PC-3 (cell line): ENCODE measurements at regions not wholly inside any gene's neighbourhood (a gene's known extent, or its start where the extent isn't known, plus 50 kb on each side); places are given as distances from the start of the nearest gene placed in this dataset.

Source experiments
- ATAC-seq: fragments of 200-7000 bp; cut with Tn5 transposase; 2 replicates; pipeline ENCODE4 v1.9.1; 2020; ENCODE audit warnings: mild to moderate bottlenecking, moderate library complexity
- BruUV-seq: library from RNA; stranded (reverse); fragments of 400-500 nt; replicated peaks from 2 replicates; lab custom pipeline; 2021; lab: Mats Ljungman, UMichigan
- CTCF ChIA-PET: fragments of 300-600 bp; sonication (Branson Sonifier 250); formaldehyde crosslinking; loops from one replicate; lab custom pipeline; 2022; ENCODE audit warnings: antibody characterized with exemption; lab: Charles Lee
- POLR2A ChIA-PET: fragments of 300-600 bp; sonication (Branson Sonifier 250); formaldehyde crosslinking; loops from one replicate; lab custom pipeline; 2022; ENCODE audit warnings: antibody characterized with exemption; ENCODE audit not compliant: unreplicated experiment; lab: Charles Lee
- DNase-seq: peaks from one replicate; pipeline ENCODE4 v3.0.0-alpha.2; 2015
- H2AFZ ChIP-seq: fragments of 300-600 bp; sonication (generic); 2 replicates; pipeline ENCODE4 v1.6.0; 2016; ENCODE audit warnings: antibody characterized with exemption, low read length
- H3F3A ChIP-seq: fragments of 300-600 bp; sonication (generic); one replicate; pipeline ENCODE4 v1.6.0; 2017; ENCODE audit warnings: antibody characterized with exemption, low read length, control low read depth, mild to moderate bottlenecking; ENCODE audit not compliant: unreplicated experiment
- H3K27ac ChIP-seq: fragments of 300-600 bp; sonication (generic); 2 replicates; pipeline ENCODE4 v1.5.1; 2016; ENCODE audit warnings: mild to moderate bottlenecking, low read length
- H3K27me3 ChIP-seq: fragments of 300-600 bp; sonication (generic); 2 replicates; pipeline ENCODE4 v1.6.1; 2016; ENCODE audit warnings: low read length, mixed read lengths
- H3K36me3 ChIP-seq: fragments of 300-600 bp; sonication (generic); 2 replicates; pipeline ENCODE4 v1.6.1; 2016; ENCODE audit warnings: low read depth, mixed run types, low read length, mixed read lengths
- H3K4me1 ChIP-seq: fragments of 300-600 bp; sonication (generic); 2 replicates; pipeline ENCODE4 v1.5.1; 2016; ENCODE audit warnings: low read length; ENCODE audit not compliant: insufficient read depth
- H3K4me2 ChIP-seq: fragments of 300-600 bp; sonication (generic); 2 replicates; pipeline ENCODE4 v1.6.0; 2016; ENCODE audit warnings: low read length
- H3K4me3 ChIP-seq: fragments of 300-600 bp; sonication (generic); 2 replicates; pipeline ENCODE4 v1.5.1; 2016; ENCODE audit warnings: mild to moderate bottlenecking, low read length, mixed read lengths
- H3K79me2 ChIP-seq: fragments of 300-600 bp; sonication (generic); 2 replicates; pipeline ENCODE4 v1.6.1; 2017; ENCODE audit warnings: low read length, mixed read lengths
- H3K9ac ChIP-seq: fragments of 300-600 bp; sonication (generic); 2 replicates; pipeline ENCODE4 v1.6.0; 2016; ENCODE audit warnings: mild to moderate bottlenecking, low read length
- H3K9me2 ChIP-seq: fragments of 300-600 bp; sonication (generic); replicated peaks from 2 replicates; pipeline ENCODE4 v1.6.1; 2016; ENCODE audit warnings: mixed run types, low read length, mixed read lengths
- H3K9me3 ChIP-seq: fragments of 300-600 bp; sonication (generic); 2 replicates; pipeline ENCODE4 v1.6.1; 2016; ENCODE audit warnings: low read length, mixed read lengths
- H4K20me1 ChIP-seq: fragments of 300-600 bp; sonication (generic); 2 replicates; pipeline ENCODE4 v1.6.1; 2016; ENCODE audit warnings: low read length, mixed read lengths
- EZH2 ChIP-seq: fragments of 300-600 bp; sonication (generic); IDR thresholded peaks from one replicate; pipeline ENCODE4 v1.6.1; 2017; ENCODE audit warnings: antibody characterized with exemption, mild to moderate bottlenecking, low read length; ENCODE audit not compliant: unreplicated experiment
- EZH2phosphoT487 ChIP-seq: fragments of 300-600 bp; sonication (generic); IDR thresholded peaks from 2 replicates; pipeline ENCODE4 v1.6.1; 2018; ENCODE audit warnings: mild to moderate bottlenecking, antibody characterized with exemption, low read length, borderline replicate concordance
- intact Hi-C: fragments of 100-400 bp; cut with micrococcal nuclease; formaldehyde crosslinking; loops from 2 replicates; pipeline ENCODE4 v1.9.0; 2023
- TF ChIP-seq, protein P1 (sequence below): fragments of 300-600 bp; sonication (generic); conservative IDR thresholded peaks from 2 replicates; pipeline ENCODE4 v1.5.1; 2017; ENCODE audit warnings: antibody characterized with exemption, low read depth, mild to moderate bottlenecking, low read length

DNA sequence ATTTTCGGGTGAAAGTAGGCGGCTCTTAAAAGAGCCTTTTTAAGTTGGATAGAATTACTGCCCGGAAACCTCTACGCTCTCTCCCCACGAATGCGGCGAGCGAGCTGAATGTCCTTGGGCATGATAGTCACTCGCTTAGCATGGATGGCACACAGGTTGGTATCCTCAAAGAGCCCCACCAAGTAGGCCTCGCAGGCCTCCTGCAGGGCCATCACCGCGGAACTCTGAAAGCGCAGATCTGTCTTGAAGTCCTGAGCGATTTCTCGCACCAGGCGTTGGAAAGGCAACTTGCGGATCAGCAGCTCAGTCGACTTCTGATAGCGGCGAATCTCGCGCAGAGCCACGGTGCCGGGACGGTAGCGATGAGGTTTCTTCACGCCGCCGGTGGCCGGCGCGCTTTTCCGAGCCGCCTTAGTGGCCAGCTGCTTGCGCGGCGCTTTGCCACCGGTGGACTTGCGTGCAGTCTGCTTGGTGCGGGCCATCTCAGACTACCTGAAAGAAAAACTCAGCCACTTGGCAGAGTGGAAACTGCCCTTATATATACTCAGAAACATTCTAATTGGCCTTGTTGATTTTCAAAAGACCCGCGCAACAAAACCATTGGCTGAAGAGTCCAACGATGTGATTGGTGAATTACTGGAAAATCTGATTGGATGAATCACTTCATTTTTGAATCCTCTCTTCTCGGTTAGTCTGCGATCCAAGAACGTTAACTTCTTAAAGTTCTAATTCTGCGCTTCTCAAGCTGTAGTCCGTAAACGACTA lies 93.9 kb upstream of the BTN3A2 start:
- DNase-seq (no peak), ATAC-seq (no peak)
- ChIA-PET POLR2A (interaction anchor here (0.6 kb wide), 1 partner anchor 1791 kb away, joined by 8 read pairs; no protein-coding TSS in a partner anchor), CTCF (no interaction called here)
- no peaks in the 10 kb centered on the region for H3K9me2 ChIP-seq
- H3K4me1 ChIP-seq, result no peaks in the 10 kb centered on the region
- H3K4me3 ChIP-seq, result no peak overlapping the region
- H3K9ac ChIP-seq, result no peak overlapping the region
- no peaks in the 10 kb centered on the region for H3K36me3 ChIP-seq
- H3K4me2 ChIP-seq, result no peak overlapping the region
- no peak overlapping the region for H2AFZ ChIP-seq
- H3K79me2 ChIP-seq, result no peaks in the 10 kb centered on the region
- TF ChIP-seq EZH2phosphoT487 (no peak), EZH2 (no peak)
- TF ChIP-seq, protein P1, sequence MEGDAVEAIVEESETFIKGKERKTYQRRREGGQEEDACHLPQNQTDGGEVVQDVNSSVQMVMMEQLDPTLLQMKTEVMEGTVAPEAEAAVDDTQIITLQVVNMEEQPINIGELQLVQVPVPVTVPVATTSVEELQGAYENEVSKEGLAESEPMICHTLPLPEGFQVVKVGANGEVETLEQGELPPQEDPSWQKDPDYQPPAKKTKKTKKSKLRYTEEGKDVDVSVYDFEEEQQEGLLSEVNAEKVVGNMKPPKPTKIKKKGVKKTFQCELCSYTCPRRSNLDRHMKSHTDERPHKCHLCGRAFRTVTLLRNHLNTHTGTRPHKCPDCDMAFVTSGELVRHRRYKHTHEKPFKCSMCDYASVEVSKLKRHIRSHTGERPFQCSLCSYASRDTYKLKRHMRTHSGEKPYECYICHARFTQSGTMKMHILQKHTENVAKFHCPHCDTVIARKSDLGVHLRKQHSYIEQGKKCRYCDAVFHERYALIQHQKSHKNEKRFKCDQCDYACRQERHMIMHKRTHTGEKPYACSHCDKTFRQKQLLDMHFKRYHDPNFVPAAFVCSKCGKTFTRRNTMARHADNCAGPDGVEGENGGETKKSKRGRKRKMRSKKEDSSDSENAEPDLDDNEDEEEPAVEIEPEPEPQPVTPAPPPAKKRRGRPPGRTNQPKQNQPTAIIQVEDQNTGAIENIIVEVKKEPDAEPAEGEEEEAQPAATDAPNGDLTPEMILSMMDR, result no peak
- no peaks in the 10 kb centered on the region for H3K27me3 ChIP-seq
- H4K20me1 ChIP-seq, result no peaks in the 10 kb centered on the region
- H3K9me3 ChIP-seq, result no peaks in the 10 kb centered on the region
- H3F3A ChIP-seq, result no peaks in the 10 kb centered on the region
- intact Hi-C loops, result no loop called here
- no TSS peak for BruUV-seq
- no peak overlapping the region for H3K27ac ChIP-seq

DNA sequence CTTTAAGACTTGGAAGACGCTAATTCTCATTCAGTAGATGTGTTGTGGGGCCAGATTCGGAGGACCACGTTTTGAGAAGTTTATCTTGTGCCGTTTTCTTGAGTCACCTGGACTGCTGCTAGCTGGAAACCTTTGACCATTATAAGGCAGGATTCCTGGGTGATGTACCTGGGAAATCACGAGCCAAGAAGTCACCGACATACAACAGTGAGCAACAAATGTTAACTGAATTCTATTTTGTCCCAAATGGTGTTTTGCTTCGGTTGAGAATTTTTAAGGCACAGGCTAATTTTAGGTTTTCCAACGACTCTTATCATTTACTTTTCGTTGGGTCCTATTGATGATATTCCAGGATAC lies 93.4 kb upstream of the BTN3A2 start:
- ATAC-seq, result no peak
- H3K4me2 ChIP-seq, result no peak overlapping the region
- no peaks in the 10 kb centered on the region for H4K20me1 ChIP-seq
- intact Hi-C loops, result no loop called here
- H3K9me3 ChIP-seq, result no peaks in the 10 kb centered on the region
- no peaks in the 10 kb centered on the region for H3K79me2 ChIP-seq
- H3K9ac ChIP-seq, result no peak overlapping the region
- no peak overlapping the region for H3K27ac ChIP-seq
- TF ChIP-seq, protein P1, result no peak
- TF ChIP-seq EZH2 (no peak), EZH2phosphoT487 (no peak)
- BruUV-seq, result no TSS peak
- H3F3A ChIP-seq, result no peaks in the 10 kb centered on the region
- no peak overlapping the region for H3K4me3 ChIP-seq
- no peaks in the 10 kb centered on the region for H3K27me3 ChIP-seq
- H2AFZ ChIP-seq, result no peak overlapping the region
- H3K9me2 ChIP-seq, result no peaks in the 10 kb centered on the region
- ChIA-PET CTCF (no interaction called here), POLR2A (no interaction called here)
- H3K36me3 ChIP-seq, result no peaks in the 10 kb centered on the region
- no peaks in the 10 kb centered on the region for H3K4me1 ChIP-seq
- DNase-seq, result no peak

DNA sequence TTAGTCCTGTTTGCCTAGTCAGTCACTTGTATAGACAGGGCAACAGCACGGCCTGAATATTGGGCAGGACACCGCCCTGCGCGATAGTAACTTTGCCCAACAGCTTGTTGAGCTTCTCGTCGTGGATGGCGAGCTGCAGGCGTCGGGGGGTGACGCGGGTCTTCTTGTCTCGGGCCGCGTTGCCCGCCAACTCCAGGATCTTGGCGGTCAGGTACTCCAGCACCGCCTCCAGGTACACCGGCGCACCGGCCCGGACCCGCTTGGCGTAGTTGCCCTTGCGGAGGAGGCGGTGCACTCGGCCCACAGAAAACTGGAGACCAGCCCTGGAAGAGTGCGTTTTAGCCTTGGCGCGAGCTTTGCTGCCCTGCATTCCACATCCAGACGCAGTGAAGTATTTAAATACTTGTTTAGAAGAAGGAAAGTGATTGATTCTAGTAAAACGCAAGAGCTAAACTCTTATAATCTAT lies 92.8 kb upstream of the BTN3A2 start:
- TF ChIP-seq, protein P1, result no peak
- TF ChIP-seq EZH2, result no peak
- no peak for TF ChIP-seq EZH2phosphoT487
- Histone ChIP-seq H3K4me2 (no peak overlapping the region), H3K79me2 (no peaks in the 10 kb centered on the region), H3K9me2 (no peaks in the 10 kb centered on the region), H3K9ac (no peak overlapping the region), H3K36me3 (no peaks in the 10 kb centered on the region), H3K9me3 (no peaks in the 10 kb centered on the region), H3K4me3 (no peak overlapping the region), H3F3A (no peaks in the 10 kb centered on the region), H3K27ac (no peak overlapping the region), H3K27me3 (no peaks in the 10 kb centered on the region), H3K4me1 (no peaks in the 10 kb centered on the region), H4K20me1 (no peaks in the 10 kb centered on the region), H2AFZ (no peak overlapping the region)
- POLR2A ChIA-PET, result interaction anchor here (0.6 to 0.7 kb wide), 2 partner anchors 27 to 87 kb away, joined by 3 to 9 read pairs; no protein-coding TSS in a partner anchor
- intact Hi-C loops, result no loop called here
- ATAC-seq (no peak), DNase-seq (no peak)
- no TSS peak for BruUV-seq
- CTCF ChIA-PET, result no interaction called here
